HepG2 (cell line): ENCODE measurements at regions not wholly inside any gene's neighbourhood (a gene's known extent, or its start where the extent isn't known, plus 50 kb on each side); places are given as distances from the start of the nearest gene placed in this dataset.

Experiments used
- ATAC-seq: fragments of 200-7000 bp; cut with Tn5 transposase; 3 replicates; pipeline ENCODE4 v1.9.1; 2020; ENCODE audit warnings: mild to moderate bottlenecking, moderate library complexity
- BruUV-seq: library from RNA; stranded (reverse); fragments of 400-500 nt; replicated peaks from 2 replicates; lab custom pipeline; 2021; lab: Mats Ljungman, UMichigan
- CTCF ChIA-PET: fragments of 300-600 bp; formaldehyde crosslinking; extraction: SDS; loops from one replicate; lab custom pipeline; 2021; ENCODE audit warnings: low total read pairs, inconsistent platforms, low intra/inter-chr PET ratio; lab: Yijun Ruan, JAX
- POLR2A ChIA-PET: fragments of 350-600 bp; sonication (Branson Sonifier 250); formaldehyde crosslinking; loops from one replicate; lab custom pipeline; 2020; ENCODE audit warnings: antibody characterized with exemption, inconsistent platforms; lab: Yijun Ruan, JAX
- DNase-seq: peaks from one replicate; pipeline ENCODE4 v3.0.0-alpha.2; 2015; ENCODE audit warnings: low spot score
- FAIRE-seq: peaks from 3 replicates; lab custom pipeline; 2011; peaks lifted over from hg19 to GRCh38; lab: Jason Lieb, UNC
- H2AFZ ChIP-seq: one replicate; pipeline ENCODE4 v1.6.1; 2011; ENCODE audit warnings: low read length, inconsistent platforms
- H3K27ac ChIP-seq: fragments of 300-600 bp; 3 replicates; pipeline ENCODE4 v1.8.0; 2011; ENCODE audit warnings: mixed run types, mild to moderate bottlenecking, mixed read lengths, low read length, inconsistent platforms; ENCODE audit not compliant: insufficient read depth; ENCODE audit errors: extremely low read length
- H3K27me3 ChIP-seq, 2 experiments: fragments of 200-600 bp in 1 of 2; 2 replicates in 1 of 2; 3 replicates in 1 of 2; pipeline versions ENCODE4 v1.6.0 to v1.8.0; 2011; ENCODE audit warnings: low read length in 2 of 2, mild to moderate bottlenecking in 2 of 2, moderate library complexity in 2 of 2, inconsistent platforms in 1 of 2; ENCODE audit not compliant: insufficient read depth in 2 of 2, control insufficient read depth in 1 of 2
- H3K36me3 ChIP-seq, 2 experiments: fragments of 200-600 bp in 1 of 2; replicated peaks in 1 of 2; 2 replicates in 1 of 2; 3 replicates in 1 of 2; pipeline versions ENCODE4 v1.5.1 to v1.8.0; 2011; ENCODE audit warnings: low read length in 2 of 2, inconsistent platforms in 1 of 2; ENCODE audit not compliant: insufficient read depth in 2 of 2, control insufficient read depth in 1 of 2
- H3K4me1 ChIP-seq: 2 replicates; pipeline ENCODE4 v1.5.1; 2012; ENCODE audit warnings: low read length, inconsistent platforms; ENCODE audit not compliant: insufficient read depth
- H3K4me2 ChIP-seq: 2 replicates; pipeline ENCODE4 v1.6.0; 2011; ENCODE audit warnings: low read depth, low read length, inconsistent platforms
- H3K4me3 ChIP-seq, 3 experiments: fragments of 200-600 bp in 1 of 3; sonication (generic), shearing (Covaris generic) in 1 of 3; replicated peaks in 1 of 3; 2 replicates each; pipeline ENCODE4 v1.5.1; 2011 to 2016; ENCODE audit warnings: low read length in 3 of 3, inconsistent platforms in 2 of 3, low read depth in 2 of 3, mild to moderate bottlenecking in 2 of 3, control low read depth in 1 of 3, mixed read lengths in 1 of 3; ENCODE audit not compliant: insufficient read depth in 1 of 3
- H3K79me2 ChIP-seq: one replicate; pipeline ENCODE4 v1.6.1; 2011; ENCODE audit warnings: low read length, inconsistent platforms; ENCODE audit not compliant: insufficient read depth
- H3K9ac ChIP-seq: 2 replicates; pipeline ENCODE4 v1.6.0; 2011; ENCODE audit warnings: mild to moderate bottlenecking, low read depth, low read length, inconsistent platforms; ENCODE audit not compliant: insufficient read depth
- H3K9me3 ChIP-seq: 2 replicates; pipeline ENCODE4 v1.5.1; 2012; ENCODE audit warnings: mild to moderate bottlenecking, low read length
- H4K20me1 ChIP-seq: 2 replicates; pipeline ENCODE4 v1.6.0; 2011; ENCODE audit warnings: inconsistent platforms, mild to moderate bottlenecking, low read length, moderate library complexity; ENCODE audit not compliant: insufficient read depth
- ATF1 ChIP-seq: IDR thresholded peaks from 2 replicates; pipeline ENCODE4 v1.6.1; 2016; ENCODE audit warnings: mild to moderate bottlenecking, control low read depth
- CBFB ChIP-seq: sonication (generic); formaldehyde crosslinking; IDR thresholded peaks from 2 replicates; pipeline ENCODE4 v1.4.0; 2020; ENCODE audit warnings: missing genetic modification reagents
- EP300 ChIP-seq, 3 experiments: sonication (generic) in 1 of 3; formaldehyde crosslinking in 1 of 3; IDR thresholded peaks; 2 replicates each; pipeline versions ENCODE4 v1.5.1 to v1.6.1; 2011 to 2020; ENCODE audit warnings: low read depth in 2 of 3, low read length in 2 of 3, borderline replicate concordance in 1 of 3, improper control_type of control experiment in 1 of 3, mild to moderate bottlenecking in 1 of 3, missing genetic modification reagents in 1 of 3, moderate library complexity in 1 of 3
- FOXA3 ChIP-seq: IDR thresholded peaks from 2 replicates; pipeline ENCODE4 v1.6.1; 2016; ENCODE audit warnings: missing genetic modification reagents, missing compliant biosample characterization
- HDAC1 ChIP-seq: sonication (generic); formaldehyde crosslinking; IDR thresholded peaks from 2 replicates; pipeline ENCODE4 v1.5.1; 2020; ENCODE audit warnings: mild to moderate bottlenecking, missing genetic modification reagents
- HNF4A ChIP-seq: sonication (generic); formaldehyde crosslinking; IDR thresholded peaks from 2 replicates; pipeline ENCODE4 v1.4.0; 2020; ENCODE audit warnings: missing genetic modification reagents
- KAT8 ChIP-seq: IDR thresholded peaks from 2 replicates; pipeline ENCODE4 v1.6.1; 2016; ENCODE audit warnings: missing genetic modification reagents, missing compliant biosample characterization
- MED1 ChIP-seq: sonication (generic); formaldehyde crosslinking; IDR thresholded peaks from 2 replicates; pipeline ENCODE4 v1.4.0; 2020; ENCODE audit warnings: missing genetic modification reagents
- ONECUT2 ChIP-seq: sonication (generic); formaldehyde crosslinking; IDR thresholded peaks from 2 replicates; pipeline ENCODE4 v1.4.0; 2020; ENCODE audit warnings: missing genetic modification reagents
- PHB2 ChIP-seq: fragments of 450-650 bp; IDR thresholded peaks from 2 replicates; pipeline ENCODE4 v1.6.1; 2018; ENCODE audit not compliant: partially characterized antibody
- SOX6 ChIP-seq, 2 experiments: fragments of 450-650 bp in 1 of 2; sonication (generic) in 1 of 2; formaldehyde crosslinking in 1 of 2; IDR thresholded peaks; 2 replicates each; pipeline versions ENCODE4 v1.4.0 to v1.6.1; 2017 to 2020; ENCODE audit warnings: antibody characterized with exemption in 1 of 2, mild to moderate bottlenecking in 1 of 2, missing genetic modification reagents in 1 of 2
- ZKSCAN1 ChIP-seq: fragments of 150-350 bp; IDR thresholded peaks from 2 replicates; pipeline ENCODE4 v1.6.1; 2014; ENCODE audit warnings: low read length
- ZMYM4 ChIP-seq: sonication (generic); formaldehyde crosslinking; IDR thresholded peaks from 2 replicates; pipeline ENCODE4 v1.8.1; 2023; ENCODE audit warnings: mild to moderate bottlenecking, missing genetic modification reagents
- ZNF136 ChIP-seq: sonication (generic); formaldehyde crosslinking; IDR thresholded peaks from 2 replicates; pipeline ENCODE4 v1.8.1; 2022; ENCODE audit warnings: low read depth, mild to moderate bottlenecking, moderate library complexity, missing genetic modification reagents
- ZNF280D ChIP-seq: sonication (generic); formaldehyde crosslinking; IDR thresholded peaks from 2 replicates; pipeline ENCODE4 v1.5.1; 2020; ENCODE audit warnings: mild to moderate bottlenecking, missing genetic modification reagents
- ZNF644 ChIP-seq: IDR thresholded peaks from 2 replicates; pipeline ENCODE4 v1.6.1; 2016; ENCODE audit warnings: low read depth
- WGBS: methylation state at CpG from one replicate; pipeline ENCODE4 v1.1.6; 2017; ENCODE audit warnings: low lambda C conversion rate; 5-methylcytosine and 5-hydroxymethylcytosine counted together
- in situ Hi-C: cut with HindIII; loops from 2 replicates; pipeline ENCODE4 v1.10.0; 2017; ENCODE audit warnings: low pct_unique_long_range_greater_than_20kb; ENCODE audit not compliant: extremely low pct_ligation_motif_present
- intact Hi-C: fragments of 100-400 bp; cut with micrococcal nuclease; formaldehyde crosslinking; loops from one replicate; pipeline ENCODE4 v1.10.0; 2022; ENCODE audit not compliant: unreplicated experiment
- TF ChIP-seq, protein P1 (sequence below): IDR thresholded peaks from 2 replicates; pipeline ENCODE4 v1.6.1; 2018; ENCODE audit warnings: missing genetic modification reagents
- TF ChIP-seq, protein P2 (sequence below): sonication (generic); formaldehyde crosslinking; IDR thresholded peaks from 2 replicates; pipeline ENCODE4 v1.5.1; 2020; ENCODE audit warnings: missing genetic modification reagents, mild to moderate bottlenecking, borderline replicate concordance

DNA sequence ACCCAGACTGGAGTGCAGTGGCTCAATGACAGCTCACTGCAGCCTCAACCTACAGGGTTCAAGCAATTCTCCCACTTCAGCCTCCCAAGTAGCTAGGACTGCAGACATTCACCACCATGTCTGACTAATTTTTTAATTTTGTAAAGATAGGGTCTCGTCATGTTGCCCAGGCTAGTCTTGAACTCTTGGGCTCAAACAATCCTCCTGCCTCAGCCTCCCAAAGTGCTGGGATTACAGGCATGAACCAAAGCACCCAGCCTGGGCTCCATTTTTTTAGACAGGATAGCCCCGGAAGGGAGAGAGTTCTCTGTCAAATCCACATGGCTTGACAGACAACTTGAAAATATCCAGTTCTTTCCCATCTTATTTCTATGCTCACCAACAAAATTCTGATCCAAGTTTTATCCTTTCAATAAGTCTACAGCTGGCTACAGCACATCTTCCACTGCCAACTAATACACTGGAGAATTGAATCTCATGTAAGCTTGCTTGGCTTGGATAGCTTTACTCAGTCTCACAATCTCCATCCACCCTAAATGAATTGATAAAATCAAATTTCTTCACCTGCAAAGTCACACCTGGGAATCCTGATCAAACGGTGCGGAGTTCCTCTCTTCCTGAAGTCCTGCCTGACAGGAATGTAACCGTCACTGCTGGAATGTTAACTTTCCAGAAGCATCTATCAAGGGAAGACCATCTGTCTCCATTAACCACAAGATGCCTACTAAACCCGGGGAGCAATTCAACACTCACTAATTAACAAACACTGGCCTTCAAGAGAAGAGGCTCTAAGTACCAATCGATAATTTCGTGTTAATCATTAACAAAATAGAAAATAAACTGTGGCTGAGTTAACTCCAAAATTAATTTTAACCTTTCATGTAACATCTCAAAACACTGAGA, 239.7 kb upstream of the MKLN1 start:
- Histone ChIP-seq H2AFZ (no peak overlapping the region), H3K27ac (peak overlapping the region; percentile 61), H3K4me1 (peaks cover 76% of the 10 kb centered on the region), H3K36me3 (no peaks in the 10 kb centered on the region), H3K27me3 (no peaks in the 10 kb centered on the region), H3K4me2 (peak overlapping the region; percentile 52), H3K4me3 (peak overlapping the region; percentile 6 to 34 (median 14); a peak in 4 of 6 replicates), H3K79me2 (peaks cover 89% of the 10 kb centered on the region), H3K9me3 (no peaks in the 10 kb centered on the region), H3K9ac (no peak overlapping the region), H4K20me1 (peaks cover 5% of the 10 kb centered on the region; the same call in 1 of the 2 replicates)
- in situ Hi-C loops (no loop called here), intact Hi-C loops (no loop called here)
- FAIRE-seq (peak; percentile 47), ATAC-seq (peak; percentile 53), DNase-seq (peak; percentile 61)
- no TSS peak for BruUV-seq
- WGBS, result 23% methylated on average over 8 of the region's 8 CpGs
- ChIA-PET CTCF (no interaction called here), POLR2A (interaction anchor here (1.9 to 2.5 kb wide), 3 partner anchors 18 to 22 kb away, joined by 11 to 16 read pairs (median 12); no protein-coding TSS in a partner anchor)
- peak; percentile 54 for TF ChIP-seq MED1
- peak; percentile 63 for TF ChIP-seq ZMYM4 (CRISPR knock-in tag)
- peak; percentile 40 for TF ChIP-seq HNF4A (CRISPR knock-in tag)
- TF ChIP-seq ONECUT2 (CRISPR knock-in tag), result peak; percentile 99
- peak; percentile 65; the same call in 1 of the 2 replicates for TF ChIP-seq ZNF136 (CRISPR knock-in tag)
- TF ChIP-seq, protein P1, sequence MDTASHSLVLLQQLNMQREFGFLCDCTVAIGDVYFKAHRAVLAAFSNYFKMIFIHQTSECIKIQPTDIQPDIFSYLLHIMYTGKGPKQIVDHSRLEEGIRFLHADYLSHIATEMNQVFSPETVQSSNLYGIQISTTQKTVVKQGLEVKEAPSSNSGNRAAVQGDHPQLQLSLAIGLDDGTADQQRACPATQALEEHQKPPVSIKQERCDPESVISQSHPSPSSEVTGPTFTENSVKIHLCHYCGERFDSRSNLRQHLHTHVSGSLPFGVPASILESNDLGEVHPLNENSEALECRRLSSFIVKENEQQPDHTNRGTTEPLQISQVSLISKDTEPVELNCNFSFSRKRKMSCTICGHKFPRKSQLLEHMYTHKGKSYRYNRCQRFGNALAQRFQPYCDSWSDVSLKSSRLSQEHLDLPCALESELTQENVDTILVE (CRISPR knock-in tag), result 0 out of 2 replicates have a peak, but pooled peaks have one; percentile 27
- no peak for TF ChIP-seq PHB2
- TF ChIP-seq, protein P2, sequence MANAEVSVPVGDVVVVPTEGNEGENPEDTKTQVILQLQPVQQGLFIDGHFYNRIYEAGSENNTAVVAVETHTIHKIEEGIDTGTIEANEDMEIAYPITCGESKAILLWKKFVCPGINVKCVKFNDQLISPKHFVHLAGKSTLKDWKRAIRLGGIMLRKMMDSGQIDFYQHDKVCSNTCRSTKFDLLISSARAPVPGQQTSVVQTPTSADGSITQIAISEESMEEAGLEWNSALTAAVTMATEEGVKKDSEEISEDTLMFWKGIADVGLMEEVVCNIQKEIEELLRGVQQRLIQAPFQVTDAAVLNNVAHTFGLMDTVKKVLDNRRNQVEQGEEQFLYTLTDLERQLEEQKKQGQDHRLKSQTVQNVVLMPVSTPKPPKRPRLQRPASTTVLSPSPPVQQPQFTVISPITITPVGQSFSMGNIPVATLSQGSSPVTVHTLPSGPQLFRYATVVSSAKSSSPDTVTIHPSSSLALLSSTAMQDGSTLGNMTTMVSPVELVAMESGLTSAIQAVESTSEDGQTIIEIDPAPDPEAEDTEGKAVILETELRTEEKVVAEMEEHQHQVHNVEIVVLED, result 0 out of 2 replicates have a peak, but pooled peaks have one; percentile 37
- TF ChIP-seq ZNF280D (CRISPR knock-in tag), result no peak
- TF ChIP-seq KAT8 (CRISPR knock-in tag), result peak; percentile 35; the same call in 1 of the 2 replicates
- TF ChIP-seq ATF1, result 0 out of 2 replicates have a peak, but pooled peaks have one; percentile 33
- peak in 1 of 2 experiments; percentile 68; a peak in 2 of 4 replicates for TF ChIP-seq EP300 (IDR thresholded peaks at IDR 0.05; ENCODE audit: low read depth in 2 of 2, low read length in 2 of 2)
- TF ChIP-seq EP300 (CRISPR knock-in tag; IDR thresholded peaks at IDR 0.05; ENCODE audit: borderline replicate concordance), result no peak
- peak; percentile 63; the same call in 1 of the 2 replicates for TF ChIP-seq HDAC1 (CRISPR knock-in tag)
- TF ChIP-seq CBFB (CRISPR knock-in tag), result 0 out of 2 replicates have a peak, but pooled peaks have one; percentile 32
- TF ChIP-seq SOX6 (IDR thresholded peaks at IDR 0.05), result no peak
- TF ChIP-seq SOX6 (CRISPR knock-in tag; IDR thresholded peaks at IDR 0.05), result peak; percentile 13; the same call in 1 of the 2 replicates
- 0 out of 2 replicates have a peak, but pooled peaks have one; percentile 21 for TF ChIP-seq ZNF644 (CRISPR knock-in tag)
- peak; percentile 81 for TF ChIP-seq ZKSCAN1
- TF ChIP-seq FOXA3, result peak; percentile 63
